ENCODE measurements at regions not wholly inside any gene's neighbourhood (a gene's known extent, or its start where the extent isn't known, plus 50 kb on each side); places are given as distances from the start of the nearest gene placed in this dataset.
"Not testable (repeated sequence)": the region's sequence is repeated elsewhere in the genome, so short reads cannot be mapped to it uniquely, and the experiment has no call there.

DNA sequence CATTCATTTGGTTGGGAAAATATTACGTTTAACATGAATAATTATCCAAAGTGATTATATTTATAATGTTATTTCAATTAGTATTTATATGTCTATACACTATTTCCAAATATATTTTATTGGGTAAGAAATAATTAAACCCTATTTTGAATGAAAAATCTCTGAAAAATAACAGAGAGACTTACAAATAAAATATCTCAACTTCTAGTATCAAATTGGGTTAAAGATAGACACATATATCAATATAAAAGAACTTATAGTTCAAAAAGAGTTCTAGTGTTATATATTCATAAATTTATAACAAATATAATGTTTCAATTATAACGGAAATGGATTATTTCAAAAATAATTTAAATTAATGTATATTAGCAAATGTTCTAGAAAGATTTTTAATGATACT is 482.6 kb upstream of the PCDH20 start:
- DNase-seq (ENCODE audit: low read depth, low spot score): no peak
- TF ChIP-seq, protein P1, sequence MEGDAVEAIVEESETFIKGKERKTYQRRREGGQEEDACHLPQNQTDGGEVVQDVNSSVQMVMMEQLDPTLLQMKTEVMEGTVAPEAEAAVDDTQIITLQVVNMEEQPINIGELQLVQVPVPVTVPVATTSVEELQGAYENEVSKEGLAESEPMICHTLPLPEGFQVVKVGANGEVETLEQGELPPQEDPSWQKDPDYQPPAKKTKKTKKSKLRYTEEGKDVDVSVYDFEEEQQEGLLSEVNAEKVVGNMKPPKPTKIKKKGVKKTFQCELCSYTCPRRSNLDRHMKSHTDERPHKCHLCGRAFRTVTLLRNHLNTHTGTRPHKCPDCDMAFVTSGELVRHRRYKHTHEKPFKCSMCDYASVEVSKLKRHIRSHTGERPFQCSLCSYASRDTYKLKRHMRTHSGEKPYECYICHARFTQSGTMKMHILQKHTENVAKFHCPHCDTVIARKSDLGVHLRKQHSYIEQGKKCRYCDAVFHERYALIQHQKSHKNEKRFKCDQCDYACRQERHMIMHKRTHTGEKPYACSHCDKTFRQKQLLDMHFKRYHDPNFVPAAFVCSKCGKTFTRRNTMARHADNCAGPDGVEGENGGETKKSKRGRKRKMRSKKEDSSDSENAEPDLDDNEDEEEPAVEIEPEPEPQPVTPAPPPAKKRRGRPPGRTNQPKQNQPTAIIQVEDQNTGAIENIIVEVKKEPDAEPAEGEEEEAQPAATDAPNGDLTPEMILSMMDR (IDR thresholded peaks at IDR 0.05; ENCODE audit: insufficient read depth, low read length, missing control alignments): no peak
- no peak overlapping the region for H3K4me3 ChIP-seq (ENCODE audit: low read depth, low read length)
- ChIA-PET POLR2A (no interaction called here), CTCF (no interaction called here)

DNA sequence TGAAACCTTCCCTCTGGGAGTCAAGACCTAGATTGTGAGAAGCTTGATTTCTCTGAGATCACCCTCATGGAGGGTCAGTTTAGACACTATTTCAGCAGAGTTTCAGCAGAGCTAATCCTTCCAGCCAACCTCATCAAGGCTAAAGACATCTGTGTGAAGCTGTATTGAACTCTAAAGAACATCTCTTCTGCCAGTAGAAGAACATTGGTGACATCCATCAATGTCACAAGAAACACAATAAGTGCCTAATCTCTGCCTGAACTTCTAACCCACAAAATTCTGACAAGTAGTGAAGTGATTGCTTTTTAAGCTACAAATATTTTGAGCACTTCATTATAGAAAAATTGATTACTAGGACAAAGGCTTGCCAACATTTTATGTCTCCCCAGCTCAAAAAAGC is 475.8 kb upstream of the PCDH20 start:
- CTCF ChIA-PET: no interaction called here
- TF ChIP-seq, protein P1 (IDR thresholded peaks at IDR 0.05; ENCODE audit: insufficient read depth, low read length, missing control alignments): no peak
- H3K4me3 ChIP-seq (ENCODE audit: low read depth, low read length): no peak overlapping the region
- POLR2A ChIA-PET: no interaction called here
- no peak for DNase-seq (ENCODE audit: low read depth, low spot score)

DNA sequence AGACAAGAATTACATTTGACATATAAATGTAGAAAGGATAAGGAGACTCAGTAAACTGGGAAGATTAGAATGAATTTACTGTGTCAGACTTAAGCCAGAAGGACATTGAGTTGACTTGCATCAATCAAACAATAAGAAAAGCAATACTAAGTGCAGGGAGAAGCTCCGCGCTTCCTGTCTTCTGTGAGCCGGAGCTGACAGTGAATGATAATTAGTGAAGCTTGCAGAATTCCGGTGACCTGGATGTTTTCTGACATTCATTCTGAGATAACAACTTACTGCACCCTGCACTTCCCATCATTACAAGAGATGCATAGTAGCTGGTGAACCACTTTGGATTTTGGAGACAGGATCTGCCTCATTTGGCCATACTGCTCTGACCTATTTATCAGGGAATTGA is 469.2 kb upstream of the PCDH20 start:
- no peak overlapping the region for H3K4me3 ChIP-seq (ENCODE audit: low read depth, low read length)
- DNase-seq (ENCODE audit: low read depth, low spot score): no peak
- TF ChIP-seq, protein P1 (IDR thresholded peaks at IDR 0.05; ENCODE audit: insufficient read depth, low read length, missing control alignments): no peak
- POLR2A ChIA-PET: no interaction called here
- CTCF ChIA-PET: no interaction called here

DNA sequence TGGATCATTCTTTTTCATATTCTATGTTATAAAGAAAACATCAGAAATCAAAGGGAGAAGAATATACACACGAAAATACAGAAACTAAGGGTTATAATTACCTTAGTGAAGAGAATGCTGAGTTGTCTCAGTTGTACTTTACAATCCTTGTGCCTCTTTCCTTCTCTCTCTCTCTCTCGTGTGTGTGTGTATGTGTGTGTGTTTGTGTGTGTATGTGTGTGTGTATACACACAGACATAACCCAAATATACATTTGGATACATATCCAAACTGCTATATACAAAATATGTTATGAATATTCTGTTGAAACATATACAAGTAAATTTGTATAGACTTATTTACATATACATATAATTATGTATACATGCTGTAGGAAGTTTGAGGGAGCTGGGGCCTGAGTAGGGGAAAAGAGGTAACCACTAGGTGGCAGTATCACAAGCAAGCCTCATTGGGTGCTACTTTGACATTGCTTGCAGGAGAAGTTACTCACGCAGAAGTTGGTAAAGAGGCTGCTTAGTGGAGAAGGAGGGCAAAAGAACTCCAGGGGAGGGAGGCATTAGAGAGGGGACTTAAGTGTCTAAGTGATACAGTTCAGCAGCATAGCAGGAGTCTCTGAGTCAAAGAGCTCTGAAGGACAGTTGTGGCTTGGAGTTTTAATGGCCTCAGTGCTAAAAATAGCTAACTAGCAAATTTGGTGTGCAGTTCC is 465.1 kb upstream of the PCDH20 start:
- H3K4me3 ChIP-seq (ENCODE audit: low read depth, low read length): no peak overlapping the region
- DNase-seq (ENCODE audit: low read depth, low spot score): no peak
- ChIA-PET CTCF (no interaction called here), POLR2A (no interaction called here)
- TF ChIP-seq, protein P1 (IDR thresholded peaks at IDR 0.05; ENCODE audit: insufficient read depth, low read length, missing control alignments): no peak

DNA sequence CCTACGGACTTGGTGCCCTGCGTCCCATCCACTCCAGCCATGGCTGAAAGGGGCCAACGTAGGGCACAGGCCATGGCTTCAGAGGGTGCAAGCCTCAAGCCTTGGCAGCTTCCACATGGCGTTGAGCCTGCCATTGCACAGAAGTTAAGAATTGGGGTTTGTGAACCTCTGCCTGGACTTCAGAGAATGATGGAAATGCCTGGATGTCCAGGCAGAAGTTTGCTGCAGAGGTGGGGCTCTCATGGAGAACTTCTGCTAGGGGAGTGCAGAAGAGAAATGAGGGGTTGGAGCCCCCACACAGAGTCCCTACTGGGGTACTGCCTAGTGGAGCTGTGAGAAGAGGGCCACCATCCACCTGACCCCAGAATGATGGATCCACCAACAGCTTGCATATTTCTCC is 462.9 kb upstream of the PCDH20 start:
- DNase-seq (ENCODE audit: low read depth, low spot score); POLR2A ChIA-PET; H3K4me3 ChIP-seq (ENCODE audit: low read depth, low read length); CTCF ChIA-PET: not testable (repeated sequence)

DNA sequence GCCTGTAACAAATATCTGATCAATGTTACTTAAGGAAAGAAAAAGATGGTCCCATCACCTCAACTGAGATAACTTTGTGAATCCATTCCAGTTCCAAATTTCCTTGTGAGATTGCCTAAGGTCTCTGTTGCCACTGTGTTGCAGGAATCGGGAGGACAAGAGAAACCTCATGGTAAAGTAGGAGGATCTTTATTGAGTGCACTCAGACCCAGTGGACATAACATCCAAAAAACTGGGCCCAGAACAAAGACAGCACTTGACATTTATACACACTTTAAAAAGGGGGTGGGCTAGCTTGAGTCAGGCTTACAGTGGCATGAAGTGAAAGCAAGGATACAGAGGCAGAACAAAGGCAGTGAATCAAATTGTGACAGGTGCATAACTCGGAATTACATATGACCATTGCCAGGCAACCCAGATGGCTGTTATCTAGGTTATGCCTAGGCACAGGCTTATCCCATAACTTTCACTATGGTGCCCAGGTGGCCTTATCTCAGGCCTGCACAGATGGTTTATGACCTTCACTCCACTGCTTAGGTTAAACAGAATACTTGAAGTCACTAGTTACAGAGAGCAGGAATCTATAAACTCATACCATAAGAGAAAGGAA is 459.4 kb upstream of the PCDH20 start:
- no peak overlapping the region for H3K4me3 ChIP-seq (ENCODE audit: low read depth, low read length)
- TF ChIP-seq, protein P1 (IDR thresholded peaks at IDR 0.05; ENCODE audit: insufficient read depth, low read length, missing control alignments): no peak
- no peak for DNase-seq (ENCODE audit: low read depth, low spot score)
- ChIA-PET CTCF (no interaction called here), POLR2A (no interaction called here)

DNA sequence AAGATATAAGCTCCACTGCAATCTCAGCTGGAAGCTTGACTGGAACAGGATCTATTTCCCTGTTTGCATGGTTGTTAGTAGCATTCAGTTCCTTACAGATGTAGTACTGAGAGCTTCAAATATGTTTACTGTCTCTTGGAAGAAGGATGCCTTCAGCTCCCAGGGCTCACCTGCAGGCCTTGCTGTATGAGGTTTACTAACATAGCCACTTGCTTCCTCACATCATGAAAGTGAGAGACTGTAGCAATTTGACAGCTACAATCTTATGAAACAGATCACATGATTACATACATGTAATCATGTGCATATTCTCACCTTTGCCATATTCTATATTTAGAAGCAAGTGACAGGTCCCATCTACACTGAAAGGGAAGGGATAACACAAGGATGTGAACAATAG is 458.1 kb upstream of the PCDH20 start:
- no peak overlapping the region for H3K4me3 ChIP-seq (ENCODE audit: low read depth, low read length)
- ChIA-PET POLR2A (no interaction called here), CTCF (no interaction called here)
- DNase-seq (ENCODE audit: low read depth, low spot score): no peak
- TF ChIP-seq, protein P1 (IDR thresholded peaks at IDR 0.05; ENCODE audit: insufficient read depth, low read length, missing control alignments): no peak
